ENCODE measurements at regions not wholly inside any gene's neighbourhood (a gene's known extent, or its start where the extent isn't known, plus 50 kb on each side); places are given as distances from the start of the nearest gene placed in this dataset.

DNA sequence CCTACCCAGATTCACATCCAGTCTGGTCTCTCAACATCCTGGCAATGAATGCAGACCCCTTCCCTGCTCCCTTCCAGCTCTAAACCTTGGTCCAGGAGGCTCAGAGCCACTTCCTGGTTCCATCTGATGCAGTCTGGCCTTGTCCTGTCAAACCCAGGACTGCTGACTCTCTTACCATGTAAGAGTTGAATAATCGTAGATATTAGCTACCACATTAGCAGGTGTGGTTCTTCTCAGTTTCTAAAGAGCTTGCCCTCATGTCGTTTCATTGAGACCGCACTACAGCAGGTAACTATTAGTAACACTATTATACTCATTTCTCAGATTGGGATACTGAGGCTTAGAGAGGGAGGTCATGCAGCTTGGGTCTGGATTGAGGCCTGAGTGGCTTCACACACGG lies 133.3 kb downstream of the BOD1 start:
- H3K4me3 ChIP-seq (ENCODE audit: insufficient read depth, low read depth, low read length): no peak overlapping the region
- no peaks in the 10 kb centered on the region for H3K27me3 ChIP-seq (ENCODE audit: control insufficient read depth, insufficient read depth, low read length)
- H4K5ac ChIP-seq (ENCODE audit: low read depth, low read length): no peak overlapping the region
- no peak overlapping the region for H3K4me2 ChIP-seq (ENCODE audit: low read depth, low read length)
- H2BK5ac ChIP-seq (ENCODE audit: low read depth, low read length, poor library complexity, severe bottlenecking): no peak overlapping the region
- H2AK5ac ChIP-seq (ENCODE audit: low read depth, low read length): no peak overlapping the region
- H3K4me1 ChIP-seq (ENCODE audit: control insufficient read depth, insufficient read depth, low read length): peaks cover 12% of the 10 kb centered on the region
- H2BK120ac ChIP-seq (ENCODE audit: low read depth, low read length): no peak overlapping the region
- TF ChIP-seq MAZ (IDR thresholded peaks at IDR 0.05; ENCODE audit: borderline replicate concordance, low read depth, low read length) (no peak), NFE2L2 (IDR thresholded peaks at IDR 0.05; ENCODE audit: low read depth, low read length) (no peak), RFX5 (IDR thresholded peaks at IDR 0.05; ENCODE audit: low read depth, low read length) (no peak), FOS (IDR thresholded peaks at IDR 0.05; ENCODE audit: low read depth, low read length) (no peak), SMC3 (IDR thresholded peaks at IDR 0.05; ENCODE audit: low read depth, low read length) (no peak), MAFK (IDR thresholded peaks at IDR 0.05; ENCODE audit: low read depth, low read length) (no peak), RAD21 (IDR thresholded peaks at IDR 0.05; ENCODE audit: low read length) (no peak), POLR2A (IDR thresholded peaks at IDR 0.05; ENCODE audit: low read depth, low read length) (no peak), MXI1 (IDR thresholded peaks at IDR 0.05; ENCODE audit: borderline replicate concordance, low read depth, low read length) (no peak)
- TF ChIP-seq, protein P1, sequence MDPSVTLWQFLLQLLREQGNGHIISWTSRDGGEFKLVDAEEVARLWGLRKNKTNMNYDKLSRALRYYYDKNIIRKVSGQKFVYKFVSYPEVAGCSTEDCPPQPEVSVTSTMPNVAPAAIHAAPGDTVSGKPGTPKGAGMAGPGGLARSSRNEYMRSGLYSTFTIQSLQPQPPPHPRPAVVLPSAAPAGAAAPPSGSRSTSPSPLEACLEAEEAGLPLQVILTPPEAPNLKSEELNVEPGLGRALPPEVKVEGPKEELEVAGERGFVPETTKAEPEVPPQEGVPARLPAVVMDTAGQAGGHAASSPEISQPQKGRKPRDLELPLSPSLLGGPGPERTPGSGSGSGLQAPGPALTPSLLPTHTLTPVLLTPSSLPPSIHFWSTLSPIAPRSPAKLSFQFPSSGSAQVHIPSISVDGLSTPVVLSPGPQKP (IDR thresholded peaks at IDR 0.05; ENCODE audit: borderline replicate concordance, low read depth, low read length): no peak
- dilution Hi-C loops (cut with HindIII; ENCODE audit: low sequenced_read_pairs, unreplicated experiment) (no loop called here), in situ Hi-C loops (cut with MboI; ENCODE audit: low sequenced_read_pairs) (no loop called here), intact Hi-C loops (cut with micrococcal nuclease) (no loop called here)
- H4K8ac ChIP-seq (ENCODE audit: low read depth in 2 of 2, low read length in 2 of 2): 0 out of 4 replicates have a peak overlapping the region, but pooled peaks of 1 of the 2 experiments have one; percentile 4
- H3K56ac ChIP-seq (ENCODE audit: extremely low read depth, insufficient read depth, low read length): no peak overlapping the region
- no peaks in the 10 kb centered on the region for H3K79me1 ChIP-seq (ENCODE audit: low read depth in 1 of 2, low read length in 2 of 2)
- no peak overlapping the region for H3K9ac ChIP-seq (ENCODE audit: low read depth, low read length)
- H2AK9ac ChIP-seq (replicated peaks; ENCODE audit: low read depth, low read length, poor library complexity): no peak overlapping the region
- H4K91ac ChIP-seq (ENCODE audit: insufficient read depth, low read depth, low read length): no peak overlapping the region
- no peak overlapping the region for H3K27ac ChIP-seq (ENCODE audit: insufficient read depth, low read length)
- ChIA-PET CTCF (no interaction called here), POLR2A (ENCODE audit: unreplicated experiment) (no interaction called here)
- H3K14ac ChIP-seq (replicated peaks; ENCODE audit: low read depth, low read length): no peak overlapping the region
- DNase-seq: no peak
- H4K20me1 ChIP-seq (ENCODE audit: insufficient read depth, low read length): no peaks in the 10 kb centered on the region
- H3K36me3 ChIP-seq (ENCODE audit: control insufficient read depth, insufficient read depth, low read length): no peaks in the 10 kb centered on the region
- no peak overlapping the region for H2BK20ac ChIP-seq (ENCODE audit: low read depth, low read length)
- 100% methylated on average over 2 of the region's 4 CpGs; no CpG with 5 or more reads in 1 of the 2 experiments for WGBS, 2 experiments (ENCODE audit: extremely low coverage in 2 of 2, insufficient read length in 1 of 2)
- H2AFZ ChIP-seq (replicated peaks; ENCODE audit: low read length, poor library complexity): no peak overlapping the region
- BruUV-seq (replicated peaks): no TSS peak
- H3K18ac ChIP-seq (ENCODE audit: low read depth, low read length): peak overlapping the region; percentile 9; the same call in 1 of the 2 replicates
- ATAC-seq (ENCODE audit: low read depth): no peak
- no peaks in the 10 kb centered on the region for H3K9me3 ChIP-seq (ENCODE audit: control insufficient read depth, insufficient read depth, low read length)
- no peak overlapping the region for H3K23ac ChIP-seq (ENCODE audit: low read depth, low read length)
- peaks cover 12% of the 10 kb centered on the region for H3K9me1 ChIP-seq (ENCODE audit: insufficient read depth, low read length)
- H3K4ac ChIP-seq (ENCODE audit: low read depth, low read length): no peak overlapping the region
- H2BK15ac ChIP-seq (ENCODE audit: low read depth, low read length): no peak overlapping the region
